ENCODE measurements at regions not wholly inside any gene's neighbourhood (a gene's known extent, or its start where the extent isn't known, plus 50 kb on each side); places are given as distances from the start of the nearest gene placed in this dataset.

DNA sequence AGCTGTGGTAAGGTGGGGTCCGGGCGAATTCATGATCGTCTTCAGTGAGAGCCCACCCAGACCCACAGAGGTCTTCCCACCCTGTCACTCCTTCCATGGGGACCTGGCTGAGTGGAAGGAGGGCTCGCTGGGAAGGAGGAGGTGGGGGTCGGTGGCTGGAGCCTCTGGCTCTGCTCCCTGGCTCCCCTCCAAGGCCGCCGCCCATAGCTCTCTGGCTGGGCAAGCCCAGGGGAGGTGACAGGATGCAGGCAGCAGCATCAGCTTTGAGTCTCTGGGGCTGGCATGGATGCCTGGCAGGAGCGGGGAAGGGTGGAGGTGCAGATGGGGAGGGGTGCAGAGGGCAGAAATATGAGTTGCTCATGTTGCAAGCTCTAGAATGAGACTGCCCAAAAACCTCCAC, 147.0 kb downstream of the ENGASE start:
- TF ChIP-seq, protein P1, sequence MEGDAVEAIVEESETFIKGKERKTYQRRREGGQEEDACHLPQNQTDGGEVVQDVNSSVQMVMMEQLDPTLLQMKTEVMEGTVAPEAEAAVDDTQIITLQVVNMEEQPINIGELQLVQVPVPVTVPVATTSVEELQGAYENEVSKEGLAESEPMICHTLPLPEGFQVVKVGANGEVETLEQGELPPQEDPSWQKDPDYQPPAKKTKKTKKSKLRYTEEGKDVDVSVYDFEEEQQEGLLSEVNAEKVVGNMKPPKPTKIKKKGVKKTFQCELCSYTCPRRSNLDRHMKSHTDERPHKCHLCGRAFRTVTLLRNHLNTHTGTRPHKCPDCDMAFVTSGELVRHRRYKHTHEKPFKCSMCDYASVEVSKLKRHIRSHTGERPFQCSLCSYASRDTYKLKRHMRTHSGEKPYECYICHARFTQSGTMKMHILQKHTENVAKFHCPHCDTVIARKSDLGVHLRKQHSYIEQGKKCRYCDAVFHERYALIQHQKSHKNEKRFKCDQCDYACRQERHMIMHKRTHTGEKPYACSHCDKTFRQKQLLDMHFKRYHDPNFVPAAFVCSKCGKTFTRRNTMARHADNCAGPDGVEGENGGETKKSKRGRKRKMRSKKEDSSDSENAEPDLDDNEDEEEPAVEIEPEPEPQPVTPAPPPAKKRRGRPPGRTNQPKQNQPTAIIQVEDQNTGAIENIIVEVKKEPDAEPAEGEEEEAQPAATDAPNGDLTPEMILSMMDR (IDR thresholded peaks at IDR 0.05) = no peak

DNA sequence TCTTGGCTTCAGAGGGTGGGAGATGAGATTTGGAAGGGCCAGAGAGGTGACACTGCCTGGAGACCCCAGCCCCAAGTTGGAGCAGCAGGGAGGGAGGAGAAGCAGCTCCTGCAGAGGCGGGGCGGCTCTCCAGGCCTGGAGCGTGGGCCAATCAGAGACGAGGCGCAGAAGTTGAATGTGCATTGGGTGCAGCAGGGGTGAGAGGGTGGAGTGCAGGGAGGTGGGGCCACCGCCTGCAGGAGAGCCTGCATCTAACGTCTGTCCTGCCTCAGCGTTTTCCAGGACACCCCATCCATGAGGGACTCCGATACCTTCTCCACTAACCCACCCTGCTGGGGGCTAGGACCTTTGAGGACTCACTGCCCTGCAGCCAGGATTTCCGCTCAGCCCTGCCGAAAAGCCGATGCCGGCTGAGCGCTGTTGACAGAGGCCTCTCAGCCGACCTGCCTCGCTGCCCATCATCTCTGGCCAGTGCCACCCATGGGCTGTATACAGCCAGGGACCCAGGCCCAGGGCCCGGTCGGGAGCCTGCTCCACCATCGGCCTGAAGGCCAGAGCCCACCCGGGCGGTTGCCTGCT, 146.2 kb downstream of the ENGASE start:
- TF ChIP-seq, protein P1 (IDR thresholded peaks at IDR 0.05) = no peak
- ATAC-seq (ENCODE audit: low FRiP score) = no peak
- DNase-seq (ENCODE audit: low spot score) = no peak

More for the DNA sequence above, 147.0 kb downstream of the ENGASE start:
- ATAC-seq (ENCODE audit: low FRiP score) = no peak
- DNase-seq (ENCODE audit: low spot score) = no peak

DNA sequence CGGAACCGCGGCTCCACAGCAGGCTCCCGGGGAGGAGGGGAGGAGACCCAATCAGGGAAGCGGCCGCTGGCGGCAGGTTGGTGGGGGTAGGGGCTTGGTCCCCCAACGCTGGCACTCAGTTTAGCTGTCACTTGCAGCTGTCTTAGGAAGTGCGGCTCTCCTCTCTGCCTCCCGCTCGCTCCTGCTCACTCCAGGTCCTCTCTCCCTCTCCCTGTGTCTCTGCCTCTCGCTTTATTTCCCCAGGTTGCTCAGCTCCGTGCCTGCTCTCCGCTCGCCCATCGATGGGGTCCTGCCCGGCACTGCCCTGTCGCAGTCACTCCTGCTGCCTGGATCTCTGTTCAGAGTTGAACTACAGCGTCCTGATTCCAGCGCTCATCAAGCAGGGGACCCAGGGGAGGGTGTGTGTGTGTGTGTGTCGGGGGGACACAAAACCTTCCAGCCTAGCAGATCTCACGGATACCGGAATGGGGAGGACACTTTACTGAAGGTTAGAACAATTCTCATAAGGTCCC, 145.6 kb downstream of the ENGASE start:
- no peak for ATAC-seq (ENCODE audit: low FRiP score)
- TF ChIP-seq, protein P1 (IDR thresholded peaks at IDR 0.05) = no peak
- no peak for DNase-seq (ENCODE audit: low spot score)

DNA sequence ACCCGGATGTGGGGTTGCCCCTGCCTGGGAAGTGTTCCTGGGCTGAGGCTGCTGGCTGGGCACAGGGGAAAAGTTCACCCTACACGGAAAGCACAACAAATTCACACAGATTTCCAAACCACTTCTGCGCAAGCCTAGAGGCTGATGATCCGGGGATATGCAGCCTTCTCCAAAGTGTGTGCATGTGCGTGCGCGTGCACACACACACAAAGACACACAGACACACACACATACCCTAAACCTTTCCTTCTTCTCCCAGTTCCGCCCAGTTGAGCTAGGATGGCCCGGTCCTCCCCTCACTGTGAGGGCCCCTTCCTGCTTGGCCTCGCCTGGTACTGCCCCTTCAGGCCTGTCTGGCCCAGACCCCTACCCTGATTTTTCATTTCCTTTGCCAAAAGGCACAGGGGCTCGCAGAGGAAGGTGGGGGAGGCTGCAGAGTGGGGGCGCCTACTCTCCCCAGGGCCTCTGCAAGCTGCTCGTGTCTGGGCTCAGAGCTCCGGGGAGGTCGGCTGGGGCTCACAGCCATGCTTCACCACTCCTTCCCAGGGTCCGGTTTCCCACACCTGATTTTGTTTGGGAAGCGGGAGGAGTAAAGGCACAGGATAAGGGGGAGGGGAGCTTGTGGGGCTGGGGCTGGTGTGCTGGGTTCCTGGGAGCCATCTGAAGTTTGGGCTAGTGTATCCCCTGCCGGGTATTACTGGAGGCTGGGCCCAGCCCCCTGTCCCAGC, 144.7 kb downstream of the ENGASE start:
- no peak for DNase-seq (ENCODE audit: low spot score)
- no peak for ATAC-seq (ENCODE audit: low FRiP score)
- TF ChIP-seq, protein P1 (IDR thresholded peaks at IDR 0.05) = no peak

DNA sequence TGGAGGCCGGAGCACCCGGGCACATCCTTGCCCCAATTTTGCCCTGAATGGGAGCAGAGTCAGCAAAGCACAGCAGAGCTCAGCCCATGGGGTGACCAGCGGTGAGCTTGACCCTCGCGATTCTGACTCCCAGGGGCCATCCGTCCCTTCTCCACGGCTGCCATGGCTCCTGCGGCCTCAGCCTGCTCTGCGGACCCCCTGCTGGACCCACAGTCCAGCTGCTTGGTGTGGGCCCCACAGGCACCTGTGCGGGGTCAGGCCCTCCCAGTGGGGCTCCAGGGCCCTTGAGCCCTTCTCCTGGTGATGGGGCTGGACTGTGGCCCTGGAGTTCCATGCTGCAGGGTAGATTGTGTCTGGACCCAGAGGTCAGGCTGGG, 144.2 kb downstream of the ENGASE start:
- DNase-seq (ENCODE audit: low spot score) (no peak), ATAC-seq (ENCODE audit: low FRiP score) (no peak)
- TF ChIP-seq, protein P1 (IDR thresholded peaks at IDR 0.05) = no peak

DNA sequence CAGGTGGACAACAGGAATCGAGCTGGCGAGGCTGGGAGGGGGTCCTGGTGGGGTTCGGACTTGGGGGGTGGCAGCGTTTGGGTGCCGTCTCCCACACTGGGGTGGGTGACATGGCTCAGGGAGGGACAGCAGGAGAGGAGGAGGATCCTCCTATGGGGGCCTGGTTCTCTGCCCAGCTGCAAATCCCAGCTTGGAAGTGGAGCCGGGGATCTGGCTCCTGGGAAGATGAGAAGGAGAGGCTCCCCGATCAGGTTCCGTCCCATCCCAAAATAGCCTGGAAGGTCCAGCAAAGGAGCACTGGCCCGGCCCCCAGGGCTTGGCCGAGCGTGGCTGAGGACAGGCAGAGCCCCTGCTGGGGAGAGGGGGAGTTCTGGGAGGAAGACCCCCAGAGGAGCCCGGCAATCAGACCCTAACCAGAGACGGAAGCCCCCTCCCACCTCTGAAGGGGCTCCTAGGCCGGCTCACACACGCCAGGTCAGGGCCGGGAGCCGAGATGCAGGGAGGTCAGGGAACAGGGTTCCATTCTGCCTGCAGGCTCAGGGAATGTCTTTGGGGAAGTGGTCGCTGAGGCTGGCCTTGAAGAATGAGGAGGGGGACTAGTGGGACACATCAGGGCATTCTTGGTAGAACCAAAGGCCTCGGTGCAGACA, 143.7 kb downstream of the ENGASE start:
- DNase-seq (ENCODE audit: low spot score) (no peak), ATAC-seq (ENCODE audit: low FRiP score) (no peak)
- TF ChIP-seq, protein P1 (IDR thresholded peaks at IDR 0.05) = no peak
